ENCODE measurements at regions not wholly inside any gene's neighbourhood (a gene's known extent, or its start where the extent isn't known, plus 50 kb on each side); places are given as distances from the start of the nearest gene placed in this dataset.

- Histone ChIP-seq H3K9ac (ENCODE audit: insufficient read length, low read depth) (no peak overlapping the region), H3K36me3 (ENCODE audit: insufficient read depth, insufficient read length, low read length) (no peaks in the 10 kb centered on the region), H3K9me3 (ENCODE audit: insufficient read depth, low read length) (no peaks in the 10 kb centered on the region), H3K4me1 (ENCODE audit: insufficient read depth, insufficient read length) (no peaks in the 10 kb centered on the region), H3K4me3 (ENCODE audit: insufficient read length, low read depth) (no peak overlapping the region), H3K27me3 (ENCODE audit: insufficient read depth, insufficient read length) (no peaks in the 10 kb centered on the region)
- peak; percentile 35 for DNase-seq (ENCODE audit: low read depth, low spot score)
- TF ChIP-seq SUZ12 (IDR thresholded peaks at IDR 0.05; ENCODE audit: extremely low read depth, insufficient read depth, insufficient read length) (no peak), YY1 (IDR thresholded peaks at IDR 0.05; ENCODE audit: insufficient read depth, insufficient read length) (no peak), ZNF274 (IDR thresholded peaks at IDR 0.05; ENCODE audit: low read depth, low read length) (no peak)
Observed at GRCh38 chr10:105952153-105952552, 1212.4 kb downstream of the SORCS1 start.

- H3K27me3 ChIP-seq (ENCODE audit: insufficient read depth, insufficient read length), result no peaks in the 10 kb centered on the region
- no peaks in the 10 kb centered on the region for H3K4me1 ChIP-seq (ENCODE audit: insufficient read depth, insufficient read length)
- H3K9ac ChIP-seq (ENCODE audit: insufficient read length, low read depth), result no peak overlapping the region
- H3K9me3 ChIP-seq (ENCODE audit: insufficient read depth, low read length), result no peaks in the 10 kb centered on the region
- no peak overlapping the region for H3K4me3 ChIP-seq (ENCODE audit: insufficient read length, low read depth)
- peak; percentile 28 for DNase-seq (ENCODE audit: low read depth, low spot score)
- no peak for TF ChIP-seq SUZ12 (IDR thresholded peaks at IDR 0.05; ENCODE audit: extremely low read depth, insufficient read depth, insufficient read length)
- no peak for TF ChIP-seq YY1 (IDR thresholded peaks at IDR 0.05; ENCODE audit: insufficient read depth, insufficient read length)
- TF ChIP-seq ZNF274 (IDR thresholded peaks at IDR 0.05; ENCODE audit: low read depth, low read length), result no peak
- no peaks in the 10 kb centered on the region for H3K36me3 ChIP-seq (ENCODE audit: insufficient read depth, insufficient read length, low read length)
Observed at GRCh38 chr10:105950410-105950809, 1214.1 kb downstream of the SORCS1 start.

GRCh38 chr10:105949721-105950120, 1214.8 kb downstream of the SORCS1 start:
- no peak for DNase-seq (ENCODE audit: low read depth, low spot score)
- no peaks in the 10 kb centered on the region for H3K36me3 ChIP-seq (ENCODE audit: insufficient read depth, insufficient read length, low read length)

GRCh38 chr10:105925045-105925785, 1239.3 kb downstream of the SORCS1 start:
- Histone ChIP-seq H3K9ac (ENCODE audit: insufficient read length, low read depth) (no peak overlapping the region), H3K4me1 (ENCODE audit: insufficient read depth, insufficient read length) (no peaks in the 10 kb centered on the region), H3K9me3 (ENCODE audit: insufficient read depth, low read length) (no peaks in the 10 kb centered on the region), H3K36me3 (ENCODE audit: insufficient read depth, insufficient read length, low read length) (no peaks in the 10 kb centered on the region), H3K27me3 (ENCODE audit: insufficient read depth, insufficient read length) (no peaks in the 10 kb centered on the region), H3K4me3 (ENCODE audit: insufficient read length, low read depth) (no peak overlapping the region)
- DNase-seq (ENCODE audit: low read depth, low spot score), result no peak
- no peak for TF ChIP-seq YY1 (IDR thresholded peaks at IDR 0.05; ENCODE audit: insufficient read depth, insufficient read length)
- TF ChIP-seq SUZ12 (IDR thresholded peaks at IDR 0.05; ENCODE audit: extremely low read depth, insufficient read depth, insufficient read length), result no peak
- TF ChIP-seq ZNF274 (IDR thresholded peaks at IDR 0.05; ENCODE audit: low read depth, low read length), result no peak

More at GRCh38 chr10:105949721-105950120, 1214.8 kb downstream of the SORCS1 start:
- Histone ChIP-seq H3K9ac (ENCODE audit: insufficient read length, low read depth) (no peak overlapping the region), H3K27me3 (ENCODE audit: insufficient read depth, insufficient read length) (no peaks in the 10 kb centered on the region), H3K9me3 (ENCODE audit: insufficient read depth, low read length) (no peaks in the 10 kb centered on the region), H3K4me3 (ENCODE audit: insufficient read length, low read depth) (no peak overlapping the region), H3K4me1 (ENCODE audit: insufficient read depth, insufficient read length) (no peaks in the 10 kb centered on the region)
- TF ChIP-seq YY1 (IDR thresholded peaks at IDR 0.05; ENCODE audit: insufficient read depth, insufficient read length), result no peak
- no peak for TF ChIP-seq SUZ12 (IDR thresholded peaks at IDR 0.05; ENCODE audit: extremely low read depth, insufficient read depth, insufficient read length)
- TF ChIP-seq ZNF274 (IDR thresholded peaks at IDR 0.05; ENCODE audit: low read depth, low read length), result no peak

- no peak overlapping the region for H3K9ac ChIP-seq (ENCODE audit: insufficient read length, low read depth)
- no peaks in the 10 kb centered on the region for H3K27me3 ChIP-seq (ENCODE audit: insufficient read depth, insufficient read length)
- DNase-seq (ENCODE audit: low read depth, low spot score), result no peak
- H3K36me3 ChIP-seq (ENCODE audit: insufficient read depth, insufficient read length, low read length), result no peaks in the 10 kb centered on the region
- no peak overlapping the region for H3K4me3 ChIP-seq (ENCODE audit: insufficient read length, low read depth)
- TF ChIP-seq ZNF274 (IDR thresholded peaks at IDR 0.05; ENCODE audit: low read depth, low read length) (no peak), YY1 (IDR thresholded peaks at IDR 0.05; ENCODE audit: insufficient read depth, insufficient read length) (no peak), SUZ12 (IDR thresholded peaks at IDR 0.05; ENCODE audit: extremely low read depth, insufficient read depth, insufficient read length) (no peak)
- H3K9me3 ChIP-seq (ENCODE audit: insufficient read depth, low read length), result no peaks in the 10 kb centered on the region
- no peaks in the 10 kb centered on the region for H3K4me1 ChIP-seq (ENCODE audit: insufficient read depth, insufficient read length)
Observed at GRCh38 chr10:105921348-105921747, 1243.2 kb downstream of the SORCS1 start.

GRCh38 chr10:105914432-105914831, 1250.1 kb downstream of the SORCS1 start:
- no peak for DNase-seq (ENCODE audit: low read depth, low spot score)
- H3K36me3 ChIP-seq (ENCODE audit: insufficient read depth, insufficient read length, low read length), result no peaks in the 10 kb centered on the region
- no peak overlapping the region for H3K9ac ChIP-seq (ENCODE audit: insufficient read length, low read depth)
- TF ChIP-seq ZNF274 (IDR thresholded peaks at IDR 0.05; ENCODE audit: low read depth, low read length), result no peak
- H3K9me3 ChIP-seq (ENCODE audit: insufficient read depth, low read length), result no peaks in the 10 kb centered on the region
- H3K4me3 ChIP-seq (ENCODE audit: insufficient read length, low read depth), result no peak overlapping the region
- no peaks in the 10 kb centered on the region for H3K4me1 ChIP-seq (ENCODE audit: insufficient read depth, insufficient read length)
- no peaks in the 10 kb centered on the region for H3K27me3 ChIP-seq (ENCODE audit: insufficient read depth, insufficient read length)

- Histone ChIP-seq H3K4me3 (ENCODE audit: insufficient read length, low read depth) (no peak overlapping the region), H3K4me1 (ENCODE audit: insufficient read depth, insufficient read length) (no peaks in the 10 kb centered on the region), H3K9me3 (ENCODE audit: insufficient read depth, low read length) (no peaks in the 10 kb centered on the region), H3K9ac (ENCODE audit: insufficient read length, low read depth) (no peak overlapping the region), H3K36me3 (ENCODE audit: insufficient read depth, insufficient read length, low read length) (no peaks in the 10 kb centered on the region), H3K27me3 (ENCODE audit: insufficient read depth, insufficient read length) (no peaks in the 10 kb centered on the region)
- TF ChIP-seq YY1 (IDR thresholded peaks at IDR 0.05; ENCODE audit: insufficient read depth, insufficient read length) (no peak), ZNF274 (IDR thresholded peaks at IDR 0.05; ENCODE audit: low read depth, low read length) (no peak), SUZ12 (IDR thresholded peaks at IDR 0.05; ENCODE audit: extremely low read depth, insufficient read depth, insufficient read length) (no peak)
- no peak for DNase-seq (ENCODE audit: low read depth, low spot score)
Observed at GRCh38 chr10:105908701-105909100, 1255.8 kb downstream of the SORCS1 start.

Measured in NT2/D1 (cell line).